Cerebellar cortex (tissue), 1 donor: ENCODE measurements at regions not wholly inside any gene's neighbourhood (a gene's known extent, or its start where the extent isn't known, plus 50 kb on each side); places are given as distances from the start of the nearest gene placed in this dataset.

Experiments used
- DNase-seq: peaks from one replicate; pipeline ENCODE4 v3.0.0-alpha.2; 2015; ENCODE audit warnings: low spot score

DNA sequence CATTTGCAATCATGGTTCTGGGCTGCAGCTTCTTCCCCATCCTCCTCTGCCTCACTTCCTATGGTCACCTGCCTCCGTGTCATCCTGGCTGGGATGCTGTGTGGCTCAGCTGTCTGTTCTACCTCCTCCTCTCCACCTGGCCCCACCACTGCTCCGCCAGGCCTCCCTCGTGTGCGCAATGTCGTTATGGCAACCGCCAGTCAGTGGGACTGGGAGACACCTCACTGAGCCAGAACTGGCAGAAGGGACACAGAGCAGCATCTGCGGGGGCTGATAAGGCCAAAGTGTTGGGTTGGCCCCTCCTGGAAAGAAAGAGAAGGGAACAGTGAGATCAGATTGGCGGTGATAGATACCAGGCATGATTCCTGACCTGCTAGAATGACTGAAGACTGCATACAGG is 527.5 kb downstream of the INHBA start:
- DNase-seq = no peak

DNA sequence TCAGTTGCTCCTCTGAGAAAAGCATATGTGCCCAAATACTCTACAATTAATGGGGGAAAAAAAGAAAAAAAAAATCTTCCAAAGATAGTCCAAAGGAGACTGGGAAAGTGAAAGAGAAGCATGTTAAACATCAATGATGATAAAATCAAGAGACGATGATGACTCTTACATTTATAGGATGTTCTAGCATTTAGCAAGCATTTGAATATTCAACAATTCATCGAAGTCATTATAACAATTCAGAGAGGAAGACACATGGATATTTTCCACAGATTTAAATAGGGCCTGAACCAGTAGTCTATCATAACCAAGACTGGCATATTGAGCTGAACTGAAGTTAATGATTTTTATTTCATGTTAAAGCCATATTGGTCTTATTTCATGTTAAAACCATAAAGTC is 528.4 kb downstream of the INHBA start:
- no peak for DNase-seq

DNA sequence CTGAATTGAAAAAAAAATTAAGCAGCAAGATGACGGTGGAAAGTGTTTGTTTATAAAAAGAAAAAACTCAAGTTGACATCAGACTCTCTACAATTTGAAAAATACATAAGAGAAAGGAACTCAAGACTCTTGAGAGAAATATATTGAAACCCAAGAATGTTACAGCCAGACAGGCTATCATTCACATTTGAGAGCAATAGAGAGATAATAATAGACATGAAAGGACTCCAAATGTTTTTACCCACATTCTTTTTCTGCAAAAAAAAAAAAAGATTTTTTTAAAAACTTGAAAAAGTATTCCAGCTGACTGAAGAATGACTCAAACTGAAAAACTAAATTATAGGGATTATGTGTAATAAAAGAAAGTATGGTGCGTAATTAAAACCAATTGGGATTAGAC is 532.4 kb downstream of the INHBA start:
- no peak for DNase-seq

- DNase-seq = no peak
These were observed 533.6 kb downstream of the INHBA start for GRCh38 chr7:41169317-41169716.

GRCh38 chr7:41167836-41168235 is 535.1 kb downstream of the INHBA start:
- DNase-seq = no peak

GRCh38 chr7:41164440-41164839 is 538.5 kb downstream of the INHBA start:
- no peak for DNase-seq

GRCh38 chr7:41163991-41164390 is 538.9 kb downstream of the INHBA start:
- no peak for DNase-seq

GRCh38 chr7:41162612-41163011 is 540.3 kb downstream of the INHBA start:
- DNase-seq = no peak

DNA sequence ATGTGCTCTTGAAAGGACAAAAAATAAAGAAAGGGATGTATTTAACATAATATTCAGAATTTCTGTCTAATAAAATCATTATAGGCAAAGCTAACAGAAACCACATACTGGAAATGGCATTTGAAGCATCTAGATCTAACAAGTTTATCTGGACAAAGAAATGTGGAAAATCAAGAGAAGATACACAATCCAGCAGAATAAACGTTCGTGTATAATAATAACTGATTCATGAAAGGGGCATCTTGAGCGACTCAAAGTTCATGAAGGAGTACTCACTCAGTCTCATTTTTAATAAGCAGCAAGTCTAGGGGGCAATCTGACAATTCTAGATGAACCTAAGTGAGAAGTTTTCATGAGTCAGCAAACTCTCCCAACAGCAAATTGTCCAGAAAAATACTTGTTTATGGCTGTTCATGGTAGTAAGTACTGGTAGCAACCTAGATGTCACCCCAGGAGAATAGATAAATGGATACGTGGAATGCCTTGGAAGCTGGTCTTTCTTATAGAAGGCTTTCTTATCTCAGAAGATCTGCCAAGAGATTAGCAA is 541.8 kb downstream of the INHBA start:
- no peak for DNase-seq

DNA sequence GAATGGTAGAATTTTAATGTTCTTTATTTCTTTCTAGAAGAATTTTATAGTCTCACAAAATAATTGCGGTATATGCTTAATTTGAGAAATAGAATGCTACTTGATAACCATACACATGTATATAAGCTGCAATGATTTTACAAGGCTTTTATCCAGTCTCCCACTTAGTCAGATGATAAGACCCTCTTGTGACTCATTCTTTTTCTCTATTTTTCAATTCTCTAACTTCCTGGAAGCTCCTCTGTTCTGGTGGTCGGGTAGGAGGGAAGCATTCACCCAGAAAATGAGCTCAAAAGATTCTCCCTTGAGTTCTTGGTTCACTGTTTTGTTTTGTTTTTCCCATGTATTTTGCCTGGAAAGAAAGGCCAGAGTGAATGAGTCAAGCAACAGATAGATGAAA is 546.6 kb downstream of the INHBA start:
- DNase-seq = no peak

GRCh38 chr7:41153268-41153667 is 549.6 kb downstream of the INHBA start:
- no peak for DNase-seq

DNA sequence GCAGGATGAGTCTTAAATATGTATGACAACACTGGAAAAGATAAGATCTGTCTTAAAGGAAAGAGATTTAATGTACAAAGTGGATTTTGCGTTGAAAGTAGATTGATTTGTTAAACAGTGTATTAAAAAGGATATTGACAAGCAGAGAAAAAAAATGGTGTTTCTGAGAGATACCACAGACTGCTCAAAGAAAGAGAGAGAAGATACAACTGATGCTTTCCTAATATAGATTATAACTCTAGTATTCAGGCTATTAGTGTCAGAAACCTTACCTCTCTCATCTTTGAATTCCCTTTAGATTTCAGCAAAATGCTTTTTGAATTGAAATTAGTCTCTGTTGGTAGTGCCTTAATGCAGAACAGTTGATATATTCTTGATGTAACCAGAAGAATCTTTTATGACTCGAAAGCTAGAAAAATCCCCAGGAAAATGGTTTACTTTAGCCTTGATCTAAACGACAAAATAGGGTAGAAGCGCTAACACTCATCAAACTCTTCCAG is 550.7 kb downstream of the INHBA start:
- DNase-seq = no peak

GRCh38 chr7:41149576-41149975 is 553.3 kb downstream of the INHBA start:
- DNase-seq = no peak

GRCh38 chr7:41148521-41148951 is 554.4 kb downstream of the INHBA start:
- no peak for DNase-seq

DNA sequence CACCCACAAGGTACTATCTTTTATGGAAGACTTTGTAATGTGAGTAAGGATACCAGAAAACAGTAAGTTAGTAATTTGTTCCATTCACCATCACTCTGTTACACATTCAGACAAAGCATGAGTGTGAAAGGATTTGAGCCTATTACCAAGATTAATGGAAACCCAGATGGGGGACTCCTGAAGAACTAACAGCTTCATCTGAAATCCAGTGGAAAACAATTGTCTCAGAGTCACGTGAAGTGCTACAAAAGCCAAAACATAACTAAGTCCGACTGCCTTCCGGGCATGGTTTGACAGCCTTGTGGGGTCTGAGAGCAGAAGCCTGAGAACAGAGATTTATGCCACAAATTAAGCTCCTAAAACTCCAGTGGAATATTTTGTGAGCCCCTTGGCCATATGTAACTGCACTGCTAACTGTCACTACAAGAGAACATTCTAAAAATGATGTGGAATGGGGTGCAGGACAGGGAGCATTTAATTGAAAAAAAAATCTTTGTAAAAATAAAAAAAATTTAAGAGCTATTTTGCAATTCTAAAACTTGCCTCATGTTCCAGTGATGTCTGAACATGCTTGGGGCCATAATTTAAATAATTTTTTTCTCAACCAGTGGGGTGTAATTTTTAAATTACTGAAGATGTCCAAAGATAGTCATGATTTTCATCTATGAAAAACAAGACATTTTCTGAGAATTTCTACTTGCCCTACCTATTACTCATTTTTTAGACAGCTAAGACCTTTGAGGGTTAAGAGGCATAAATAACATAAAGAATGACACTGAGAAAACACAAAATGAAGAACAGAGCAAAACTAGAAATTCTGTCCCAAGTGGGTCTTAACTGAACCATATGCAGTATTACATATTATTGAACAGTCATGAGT is 555.0 kb downstream of the INHBA start:
- DNase-seq = no peak

DNA sequence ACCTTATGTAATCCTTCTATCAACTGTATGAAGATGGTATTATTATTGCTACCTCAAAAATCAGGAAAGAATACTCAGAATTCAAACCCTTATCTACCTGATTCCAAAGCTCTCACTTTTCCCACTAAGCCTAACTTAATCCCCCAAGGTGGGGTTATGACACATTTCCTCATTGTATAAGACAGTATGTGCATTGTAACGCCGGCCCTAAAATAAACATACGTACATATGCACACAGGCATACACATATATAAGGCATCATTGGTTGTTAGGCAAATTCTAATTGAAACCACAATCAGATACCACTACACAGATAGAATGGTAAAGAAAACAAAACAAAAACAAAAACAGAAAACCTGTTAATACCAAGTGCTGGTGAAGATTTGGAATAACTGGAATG is 556.5 kb downstream of the INHBA start:
- no peak for DNase-seq

DNA sequence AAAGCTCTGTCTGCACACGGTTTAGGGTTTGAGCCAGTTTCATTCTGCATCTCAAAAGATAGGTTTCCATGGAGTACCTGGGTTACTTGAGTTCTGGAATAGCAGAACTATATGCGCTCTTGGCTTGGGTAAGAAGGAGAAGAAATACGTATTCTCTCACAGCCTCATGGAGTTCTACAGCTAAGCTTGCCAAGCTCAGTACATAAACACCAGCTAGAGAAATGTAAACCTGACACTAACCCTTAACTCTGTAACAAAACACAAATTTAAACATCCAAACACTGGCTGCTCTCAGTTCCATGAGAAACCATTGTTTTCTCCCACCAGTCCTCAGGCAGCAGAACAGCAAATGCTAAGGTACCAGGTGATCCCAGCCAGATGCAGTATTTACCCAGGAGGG is 557.2 kb downstream of the INHBA start:
- no peak for DNase-seq

DNA sequence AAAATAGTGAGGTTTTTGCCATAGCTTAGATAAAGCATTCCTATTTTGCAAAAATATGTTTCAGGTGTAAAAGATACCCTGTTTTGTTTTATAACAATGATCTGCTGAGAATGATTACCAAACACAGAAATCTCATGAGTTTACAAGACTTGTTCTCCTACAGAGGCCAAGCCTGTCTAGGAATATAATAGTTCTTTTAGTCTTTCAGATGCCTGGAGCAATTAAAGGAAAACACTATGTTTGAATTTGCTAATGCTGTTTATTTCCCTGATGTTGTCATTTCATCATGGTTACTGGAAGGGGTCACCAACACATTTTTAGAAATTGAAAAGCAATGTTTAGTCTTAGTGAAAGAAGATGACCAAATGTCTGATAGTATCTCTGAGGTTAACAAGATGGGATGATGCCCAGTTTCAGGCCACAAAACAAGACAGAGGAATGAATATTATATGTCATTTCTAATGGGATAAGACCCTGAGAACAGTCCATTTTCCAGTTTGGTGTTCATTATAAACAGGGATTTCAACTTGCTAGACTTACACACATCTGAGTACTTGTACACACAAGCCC is 559.9 kb downstream of the INHBA start:
- DNase-seq = no peak

DNA sequence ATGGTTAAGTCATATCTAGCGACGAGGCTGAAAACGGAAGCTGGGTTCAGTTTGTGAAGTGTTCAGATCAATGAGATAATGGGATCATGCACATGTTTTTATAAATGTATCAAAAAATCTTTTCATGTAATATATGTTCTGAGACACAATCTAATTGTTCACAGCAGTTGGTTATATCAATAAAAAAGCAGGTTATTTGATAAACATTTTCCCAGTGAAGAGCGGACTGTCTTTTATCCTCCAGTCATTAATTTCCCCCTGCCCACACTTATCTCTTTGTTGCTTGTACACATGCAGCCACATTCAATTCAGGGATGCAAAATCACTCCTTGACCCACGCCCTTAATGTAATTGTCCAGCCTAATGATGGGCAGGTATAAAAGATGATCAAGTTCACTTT is 563.1 kb downstream of the INHBA start:
- DNase-seq = no peak

GRCh38 chr7:41136551-41136950 is 566.3 kb downstream of the INHBA start:
- no peak for DNase-seq

- no peak for DNase-seq
These were observed 567.4 kb downstream of the INHBA start for GRCh38 chr7:41135511-41135910.

- no peak for DNase-seq
These were observed 568.3 kb downstream of the INHBA start for GRCh38 chr7:41134300-41135255.
